Tibial nerve (tissue), 4 donors: ENCODE measurements at regions not wholly inside any gene's neighbourhood (a gene's known extent, or its start where the extent isn't known, plus 50 kb on each side); places are given as distances from the start of the nearest gene placed in this dataset.
"Not testable (repeated sequence)": the region's sequence is repeated elsewhere in the genome, so short reads cannot be mapped to it uniquely, and the experiment has no call there.

ENCODE experiments used
- DNase-seq, 2 donors: peaks; one replicate each; pipeline ENCODE4 v3.0.0-alpha.2; 2019; ENCODE audit warnings: low spot score in 2 of 2
- H3K27ac ChIP-seq, 4 donors: fragments of 200-600 bp; sonication (generic) in 3 of 4; one replicate each; pipeline ENCODE4 v1.5.1; 2017 to 2019; ENCODE audit warnings: mild to moderate bottlenecking in 1 of 4
- H3K27me3 ChIP-seq, 2 donors: fragments of 200-600 bp; sonication (generic) in 1 of 2; one replicate each; pipeline versions ENCODE4 v1.5.1 to v1.6.0; 2017 to 2019
- H3K36me3 ChIP-seq, 3 donors: fragments of 200-600 bp; sonication (generic); one replicate each; pipeline ENCODE4 v1.5.1; 2018 to 2019
- H3K4me1 ChIP-seq, 4 donors: fragments of 200-600 bp; sonication (generic) in 3 of 4; one replicate each; pipeline ENCODE4 v1.5.1; 2017 to 2019
- H3K4me3 ChIP-seq, 4 donors: fragments of 200-600 bp; sonication (generic) in 3 of 4; one replicate each; pipeline ENCODE4 v1.5.1; 2017 to 2019; ENCODE audit warnings: mild to moderate bottlenecking in 1 of 4, moderate library complexity in 1 of 4
- H3K9me3 ChIP-seq, 4 donors: fragments of 200-600 bp; sonication (generic) in 3 of 4; one replicate each; pipeline ENCODE4 v1.5.1; 2017 to 2019
- EP300 ChIP-seq, 2 donors: sonication (generic); formaldehyde crosslinking; IDR thresholded peaks; one replicate each; pipeline ENCODE4 v1.6.1; 2017; ENCODE audit warnings: antibody characterized with exemption in 2 of 2, mild to moderate bottlenecking in 1 of 2
- POLR2A ChIP-seq, 2 donors: fragments of 450-650 bp; IDR thresholded peaks; one replicate each; pipeline ENCODE4 v1.6.1; 2017; ENCODE audit warnings: antibody characterized with exemption in 2 of 2, mild to moderate bottlenecking in 2 of 2, moderate library complexity in 2 of 2
- WGBS, 2 donors: methylation state at CpG; one replicate each; pipeline ENCODE4 v1.1.5; 2018; 5-methylcytosine and 5-hydroxymethylcytosine counted together
- TF ChIP-seq, protein P1 (sequence below), 5 experiments: fragments of 200-600 bp in 3 of 5; fragments of 450-650 bp in 2 of 5; sonication (generic) in 3 of 5; IDR thresholded peaks; one replicate each; pipeline ENCODE4 v1.5.1; 2016 to 2019; ENCODE audit warnings: antibody characterized with exemption in 5 of 5, mild to moderate bottlenecking in 3 of 5, moderate library complexity in 2 of 5

GRCh38 chr6:97501853-97502252, 218.8 kb upstream of the MMS22L start:
- Histone ChIP-seq H3K4me1 (no peaks in the 10 kb centered on the region), H3K4me3 (no peak overlapping the region), H3K27me3 (peaks cover 0 to 4% of the 10 kb centered on the region in 2 donors), H3K9me3 (no peaks in the 10 kb centered on the region), H3K27ac (no peak overlapping the region), H3K36me3 (no peaks in the 10 kb centered on the region)
- no peak for DNase-seq
- no peak for TF ChIP-seq EP300 (IDR thresholded peaks at IDR 0.05)
- TF ChIP-seq POLR2A (IDR thresholded peaks at IDR 0.05), result no peak
- TF ChIP-seq, protein P1, sequence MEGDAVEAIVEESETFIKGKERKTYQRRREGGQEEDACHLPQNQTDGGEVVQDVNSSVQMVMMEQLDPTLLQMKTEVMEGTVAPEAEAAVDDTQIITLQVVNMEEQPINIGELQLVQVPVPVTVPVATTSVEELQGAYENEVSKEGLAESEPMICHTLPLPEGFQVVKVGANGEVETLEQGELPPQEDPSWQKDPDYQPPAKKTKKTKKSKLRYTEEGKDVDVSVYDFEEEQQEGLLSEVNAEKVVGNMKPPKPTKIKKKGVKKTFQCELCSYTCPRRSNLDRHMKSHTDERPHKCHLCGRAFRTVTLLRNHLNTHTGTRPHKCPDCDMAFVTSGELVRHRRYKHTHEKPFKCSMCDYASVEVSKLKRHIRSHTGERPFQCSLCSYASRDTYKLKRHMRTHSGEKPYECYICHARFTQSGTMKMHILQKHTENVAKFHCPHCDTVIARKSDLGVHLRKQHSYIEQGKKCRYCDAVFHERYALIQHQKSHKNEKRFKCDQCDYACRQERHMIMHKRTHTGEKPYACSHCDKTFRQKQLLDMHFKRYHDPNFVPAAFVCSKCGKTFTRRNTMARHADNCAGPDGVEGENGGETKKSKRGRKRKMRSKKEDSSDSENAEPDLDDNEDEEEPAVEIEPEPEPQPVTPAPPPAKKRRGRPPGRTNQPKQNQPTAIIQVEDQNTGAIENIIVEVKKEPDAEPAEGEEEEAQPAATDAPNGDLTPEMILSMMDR (IDR thresholded peaks at IDR 0.05), result no peak
- WGBS, 2 donors, result 31 to 46% methylated on average over 2 of the region's 2 CpGs

GRCh38 chr6:97508646-97509045, 225.6 kb upstream of the MMS22L start:
- Histone ChIP-seq H3K36me3 (no peaks in the 10 kb centered on the region), H3K27ac (no peak overlapping the region), H3K9me3 (no peaks in the 10 kb centered on the region), H3K4me3 (no peak overlapping the region), H3K4me1 (no peaks in the 10 kb centered on the region), H3K27me3 (no peaks in the 10 kb centered on the region)
- TF ChIP-seq EP300 (IDR thresholded peaks at IDR 0.05) (no peak), POLR2A (IDR thresholded peaks at IDR 0.05) (no peak)
- TF ChIP-seq, protein P1 (IDR thresholded peaks at IDR 0.05), result no peak
- DNase-seq, result no peak
- 87 to 88% methylated on average over 1 of the region's 1 CpG for WGBS, 2 donors

DNA sequence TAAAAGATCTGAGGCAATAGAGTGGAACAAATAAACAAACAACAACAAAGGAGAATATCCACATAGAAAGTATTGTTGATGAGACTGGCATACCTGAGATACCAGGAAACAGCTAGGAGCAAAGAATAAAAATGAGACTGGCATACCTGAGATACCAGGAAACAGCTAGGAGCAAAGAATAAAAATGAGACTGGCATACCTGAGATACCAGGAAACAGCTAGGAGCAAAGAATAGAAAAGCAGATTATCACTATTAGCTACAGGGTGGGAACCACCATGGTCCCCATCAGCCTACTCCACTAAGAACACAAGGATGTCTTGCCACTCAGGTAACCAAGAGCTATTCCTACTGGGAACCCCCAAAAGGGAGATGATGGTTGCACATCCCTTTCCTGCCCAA, 230.2 kb upstream of the MMS22L start:
- not testable (repeated sequence) for H3K27ac ChIP-seq, DNase-seq, H3K9me3 ChIP-seq, H3K36me3 ChIP-seq, H3K4me1 ChIP-seq, H3K27me3 ChIP-seq, H3K4me3 ChIP-seq

DNA sequence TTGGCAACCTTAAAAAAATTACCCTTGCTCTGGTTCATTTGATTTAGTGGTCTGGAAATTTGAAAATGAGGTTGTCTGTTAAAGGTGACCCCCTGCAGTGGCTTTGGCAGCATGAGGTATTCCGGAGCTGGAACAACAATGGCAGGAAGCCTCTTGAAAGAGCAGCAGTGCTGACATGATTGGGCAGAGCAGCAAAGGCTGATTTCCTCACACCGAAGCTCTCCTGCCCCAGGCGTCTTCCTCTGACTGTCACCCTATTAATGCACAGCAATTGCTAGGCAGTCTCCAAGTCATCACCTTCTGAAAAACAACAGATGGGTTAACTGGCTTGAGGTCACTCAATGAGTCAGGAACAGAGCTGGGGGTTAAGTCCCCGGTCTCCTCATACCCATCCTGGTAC, 241.8 kb upstream of the MMS22L start:
- H3K4me3 ChIP-seq, result no peak overlapping the region
- WGBS, 2 donors, result 22 to 24% methylated on average over 4 of the region's 4 CpGs
- no peaks in the 10 kb centered on the region for H3K36me3 ChIP-seq
- H3K27ac ChIP-seq, result no peak overlapping the region
- peaks cover 0 to 3% (median 0%) of the 10 kb centered on the region in 4 donors for H3K9me3 ChIP-seq
- TF ChIP-seq POLR2A (IDR thresholded peaks at IDR 0.05) (no peak), EP300 (IDR thresholded peaks at IDR 0.05) (no peak)
- TF ChIP-seq, protein P1 (IDR thresholded peaks at IDR 0.05), result no peak
- H3K4me1 ChIP-seq, result no peaks in the 10 kb centered on the region
- no peaks in the 10 kb centered on the region for H3K27me3 ChIP-seq
- DNase-seq, result no peak

DNA sequence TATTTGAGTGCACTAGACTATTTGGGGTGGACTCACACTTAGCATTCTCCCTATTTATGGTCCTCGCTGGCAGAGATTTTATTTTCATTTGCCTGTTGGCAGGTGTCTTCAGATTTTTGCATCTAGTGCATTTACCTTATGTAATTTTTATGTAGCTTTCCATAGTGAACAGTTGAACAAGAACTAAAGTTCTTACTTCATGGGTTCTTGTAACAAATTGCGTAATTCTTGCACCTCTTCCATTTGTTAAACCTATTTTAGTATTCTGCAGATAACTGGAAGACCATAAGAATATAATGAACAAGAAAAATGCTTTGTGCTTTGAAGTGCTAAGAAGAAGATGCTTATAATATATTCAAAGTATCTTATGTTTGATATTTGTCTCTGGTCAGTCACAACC, 252.8 kb upstream of the MMS22L start:
- Histone ChIP-seq H3K9me3 (no peaks in the 10 kb centered on the region), H3K4me3 (no peak overlapping the region), H3K27me3 (no peaks in the 10 kb centered on the region), H3K36me3 (no peaks in the 10 kb centered on the region), H3K4me1 (no peaks in the 10 kb centered on the region), H3K27ac (no peak overlapping the region)
- WGBS, 2 donors, result 93 to 96% methylated on average over 2 of the region's 2 CpGs
- DNase-seq, result no peak
- TF ChIP-seq, protein P1 (IDR thresholded peaks at IDR 0.05), result no peak
- TF ChIP-seq EP300 (IDR thresholded peaks at IDR 0.05) (no peak), POLR2A (IDR thresholded peaks at IDR 0.05) (no peak)

DNA sequence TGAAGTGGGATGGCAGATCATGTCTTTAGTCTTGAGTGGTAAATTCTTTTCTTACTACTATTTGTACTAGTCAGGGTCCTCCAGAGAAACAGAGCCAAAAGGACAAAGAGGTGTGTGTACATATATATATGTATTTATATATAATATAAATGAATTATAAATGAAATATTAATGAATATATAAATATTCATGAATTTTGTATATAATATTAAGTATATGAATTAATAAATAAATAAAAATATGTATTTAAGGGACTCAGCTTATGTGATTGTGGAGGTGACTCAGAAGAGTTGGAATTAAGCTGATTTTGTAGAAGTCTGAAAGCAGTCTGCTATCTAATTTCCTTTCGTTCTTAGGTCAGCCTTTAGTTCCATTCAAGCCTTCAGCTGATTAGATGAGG, 265.3 kb upstream of the MMS22L start:
- Histone ChIP-seq H3K36me3 (no peaks in the 10 kb centered on the region), H3K4me3 (no peak overlapping the region), H3K4me1 (no peaks in the 10 kb centered on the region), H3K27me3 (no peaks in the 10 kb centered on the region), H3K27ac (no peak overlapping the region), H3K9me3 (peaks cover 0 to 9% (median under 1%) of the 10 kb centered on the region in 4 donors)
- no peak for TF ChIP-seq POLR2A (IDR thresholded peaks at IDR 0.05)
- 79 to 85% methylated on average over 1 of the region's 1 CpG for WGBS, 2 donors
- no peak for DNase-seq
